ENCODE measurements at regions not wholly inside any gene's neighbourhood (a gene's known extent, or its start where the extent isn't known, plus 50 kb on each side); places are given as distances from the start of the nearest gene placed in this dataset.

DNA sequence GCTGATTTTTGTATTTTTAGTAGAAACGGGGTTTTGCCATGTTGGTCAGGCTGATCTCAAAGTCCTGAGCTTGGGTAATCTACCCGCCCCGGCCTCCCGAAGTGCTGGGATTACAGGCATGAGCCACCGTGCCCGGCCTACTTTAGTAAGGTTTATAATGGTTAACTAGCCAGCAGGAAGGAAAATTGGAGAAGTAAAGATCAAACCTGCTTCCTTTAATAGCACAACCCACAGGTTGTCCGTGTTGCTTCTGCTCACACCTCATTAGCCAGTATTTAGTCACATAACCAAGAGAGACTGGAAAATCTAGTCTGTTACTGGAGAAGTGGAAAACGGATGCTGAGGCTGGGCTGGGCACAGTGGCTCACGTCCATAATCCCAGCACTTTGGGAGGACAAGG lies 51.9 kb upstream of the TBL1XR1 start:
- no peak overlapping the region for H3K23ac ChIP-seq (ENCODE audit: low read length)
- H3K79me2 ChIP-seq (ENCODE audit: control insufficient read depth, insufficient read depth, low read length), result no peaks in the 10 kb centered on the region
- H4K8ac ChIP-seq (ENCODE audit: low read depth, low read length), result no peak overlapping the region
- DNase-seq, result no peak
- H3K36me3 ChIP-seq (ENCODE audit: control insufficient read depth, insufficient read depth, low read length), result no peaks in the 10 kb centered on the region
- no CpG with 5 or more reads among the region's 9 CpGs for WGBS (ENCODE audit: extremely low coverage, insufficient coverage, low lambda C conversion rate)
- H3K9ac ChIP-seq (ENCODE audit: low read length), result no peak overlapping the region
- no peak overlapping the region for H2AK5ac ChIP-seq (ENCODE audit: low read length)
- no peak overlapping the region for H4K5ac ChIP-seq (ENCODE audit: low read length)
- no peak overlapping the region for H2BK120ac ChIP-seq (ENCODE audit: low read depth, low read length)
- no peak overlapping the region for H2BK15ac ChIP-seq (replicated peaks; ENCODE audit: low read depth)
- H3K4me2 ChIP-seq (ENCODE audit: low read length), result no peak overlapping the region
- H3K56ac ChIP-seq (ENCODE audit: low read length), result no peak overlapping the region
- H3K4ac ChIP-seq (ENCODE audit: low read depth, low read length), result no peak overlapping the region
- no peaks in the 10 kb centered on the region for H3K79me1 ChIP-seq (ENCODE audit: low read length)
- no peak overlapping the region for H2BK5ac ChIP-seq (ENCODE audit: low read length)
- H3K4me1 ChIP-seq (ENCODE audit: control insufficient read depth, low read depth, low read length), result no peaks in the 10 kb centered on the region
- no peak overlapping the region for H3K4me3 ChIP-seq (ENCODE audit: low read length)
- H3K27me3 ChIP-seq (ENCODE audit: insufficient read depth, low read length, poor library complexity), result no peaks in the 10 kb centered on the region
- no peak overlapping the region for H3K18ac ChIP-seq (ENCODE audit: low read length)
- H3K27ac ChIP-seq (ENCODE audit: low read depth, low read length), result no peak overlapping the region

DNA sequence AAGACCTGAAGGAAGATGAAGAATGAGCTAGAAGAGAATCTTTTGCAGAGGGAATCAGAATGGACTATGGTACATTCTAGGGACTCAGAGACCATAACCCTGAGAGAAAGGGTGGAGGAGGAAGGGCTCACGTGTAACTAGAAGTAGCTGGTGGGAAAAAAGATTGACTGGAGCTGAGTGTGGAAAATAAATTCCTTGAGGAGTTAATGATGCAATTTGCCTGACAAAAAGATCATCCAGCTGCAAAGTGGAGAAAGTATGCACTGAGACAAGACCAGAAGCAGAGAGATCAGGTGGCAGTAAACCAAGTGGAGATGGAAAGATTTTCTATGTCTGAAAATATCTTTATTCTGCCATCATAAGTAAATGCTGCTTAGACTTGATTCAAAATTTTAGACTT lies 52.9 kb upstream of the TBL1XR1 start:
- Histone ChIP-seq H3K79me2 (ENCODE audit: control insufficient read depth, insufficient read depth, low read length) (no peaks in the 10 kb centered on the region), H2BK120ac (ENCODE audit: low read depth, low read length) (no peak overlapping the region), H2AK5ac (ENCODE audit: low read length) (no peak overlapping the region), H3K27me3 (ENCODE audit: insufficient read depth, low read length, poor library complexity) (no peaks in the 10 kb centered on the region), H3K4me1 (ENCODE audit: control insufficient read depth, low read depth, low read length) (no peaks in the 10 kb centered on the region), H3K4ac (ENCODE audit: low read depth, low read length) (no peak overlapping the region), H3K4me2 (ENCODE audit: low read length) (no peak overlapping the region), H3K27ac (ENCODE audit: low read depth, low read length) (no peak overlapping the region), H2BK5ac (ENCODE audit: low read length) (no peak overlapping the region), H3K79me1 (ENCODE audit: low read length) (no peaks in the 10 kb centered on the region), H3K36me3 (ENCODE audit: control insufficient read depth, insufficient read depth, low read length) (no peaks in the 10 kb centered on the region), H4K8ac (ENCODE audit: low read depth, low read length) (no peak overlapping the region), H2BK15ac (replicated peaks; ENCODE audit: low read depth) (no peak overlapping the region), H3K9ac (ENCODE audit: low read length) (no peak overlapping the region), H4K5ac (ENCODE audit: low read length) (no peak overlapping the region), H3K56ac (ENCODE audit: low read length) (peak overlapping the region; percentile 49), H3K23ac (ENCODE audit: low read length) (no peak overlapping the region), H3K18ac (ENCODE audit: low read length) (peak overlapping the region; percentile 84), H3K4me3 (ENCODE audit: low read length) (no peak overlapping the region)
- peak; percentile 34 for DNase-seq
- WGBS (ENCODE audit: extremely low coverage, insufficient coverage, low lambda C conversion rate), result no CpG with 5 or more reads among the region's 1 CpG

DNA sequence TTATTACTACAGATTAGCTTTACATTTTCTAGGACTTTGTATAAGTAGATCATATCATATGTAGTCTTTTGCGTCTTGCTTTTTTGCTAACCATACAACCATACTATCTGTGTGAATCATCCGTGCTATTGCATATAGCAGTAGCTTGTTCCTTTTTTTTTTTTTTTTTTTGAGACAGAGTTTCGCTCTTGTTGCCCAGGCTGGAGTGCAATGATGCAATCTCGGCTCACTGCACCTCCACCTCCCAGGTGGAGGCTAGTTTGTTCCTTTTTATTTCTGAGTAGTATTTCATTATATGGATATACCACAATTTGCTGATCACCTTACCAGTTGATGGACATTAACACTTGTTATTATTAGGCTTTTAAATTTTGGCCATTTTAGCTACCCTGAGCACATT lies 54.5 kb upstream of the TBL1XR1 start:
- Histone ChIP-seq H2AK5ac (ENCODE audit: low read length) (no peak overlapping the region), H4K5ac (ENCODE audit: low read length) (no peak overlapping the region), H3K36me3 (ENCODE audit: control insufficient read depth, insufficient read depth, low read length) (no peaks in the 10 kb centered on the region), H3K9ac (ENCODE audit: low read length) (no peak overlapping the region), H3K27me3 (ENCODE audit: insufficient read depth, low read length, poor library complexity) (no peaks in the 10 kb centered on the region), H4K8ac (ENCODE audit: low read depth, low read length) (no peak overlapping the region), H3K4me2 (ENCODE audit: low read length) (no peak overlapping the region), H3K4me3 (ENCODE audit: low read length) (no peak overlapping the region), H3K79me1 (ENCODE audit: low read length) (no peaks in the 10 kb centered on the region), H3K79me2 (ENCODE audit: control insufficient read depth, insufficient read depth, low read length) (no peaks in the 10 kb centered on the region), H3K23ac (ENCODE audit: low read length) (no peak overlapping the region), H2BK15ac (replicated peaks; ENCODE audit: low read depth) (no peak overlapping the region), H3K18ac (ENCODE audit: low read length) (no peak overlapping the region), H2BK5ac (ENCODE audit: low read length) (no peak overlapping the region), H3K56ac (ENCODE audit: low read length) (no peak overlapping the region), H3K27ac (ENCODE audit: low read depth, low read length) (no peak overlapping the region), H2BK120ac (ENCODE audit: low read depth, low read length) (no peak overlapping the region), H3K4me1 (ENCODE audit: control insufficient read depth, low read depth, low read length) (no peaks in the 10 kb centered on the region), H3K4ac (ENCODE audit: low read depth, low read length) (no peak overlapping the region)
- no peak for DNase-seq
- no CpG with 5 or more reads among the region's 4 CpGs for WGBS (ENCODE audit: extremely low coverage, insufficient coverage, low lambda C conversion rate)

DNA sequence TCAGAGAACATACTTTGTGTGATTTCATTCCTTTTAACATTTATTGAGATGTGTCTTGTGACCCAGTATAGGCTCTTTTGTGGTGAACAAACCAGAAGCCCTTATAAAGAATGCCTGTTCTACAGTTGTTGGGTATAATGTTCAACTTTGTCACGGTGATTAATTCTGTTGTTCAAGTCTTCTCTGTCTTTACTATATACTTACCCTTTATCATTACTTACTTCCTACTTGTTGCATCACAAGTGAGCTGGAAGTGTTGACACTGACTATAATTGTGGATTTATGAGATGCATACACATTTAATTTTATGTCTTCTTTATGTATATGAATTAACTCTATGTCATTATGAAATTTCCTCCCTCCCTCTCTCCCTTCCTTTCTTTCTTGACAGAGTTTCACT lies 59.7 kb upstream of the TBL1XR1 start:
- H2BK5ac ChIP-seq (ENCODE audit: low read length), result no peak overlapping the region
- H3K56ac ChIP-seq (ENCODE audit: low read length), result no peak overlapping the region
- H2AK5ac ChIP-seq (ENCODE audit: low read length), result no peak overlapping the region
- H3K27me3 ChIP-seq (ENCODE audit: insufficient read depth, low read length, poor library complexity), result no peaks in the 10 kb centered on the region
- H2BK120ac ChIP-seq (ENCODE audit: low read depth, low read length), result no peak overlapping the region
- DNase-seq, result no peak
- no peak overlapping the region for H3K27ac ChIP-seq (ENCODE audit: low read depth, low read length)
- no peaks in the 10 kb centered on the region for H3K79me1 ChIP-seq (ENCODE audit: low read length)
- H4K8ac ChIP-seq (ENCODE audit: low read depth, low read length), result no peak overlapping the region
- no peaks in the 10 kb centered on the region for H3K79me2 ChIP-seq (ENCODE audit: control insufficient read depth, insufficient read depth, low read length)
- no peak overlapping the region for H3K4ac ChIP-seq (ENCODE audit: low read depth, low read length)
- no peak overlapping the region for H3K4me2 ChIP-seq (ENCODE audit: low read length)
- no peak overlapping the region for H3K18ac ChIP-seq (ENCODE audit: low read length)
- H2BK15ac ChIP-seq (replicated peaks; ENCODE audit: low read depth), result no peak overlapping the region
- no CpG with 5 or more reads among the region's 1 CpG for WGBS (ENCODE audit: extremely low coverage, insufficient coverage, low lambda C conversion rate)
- H3K9ac ChIP-seq (ENCODE audit: low read length), result no peak overlapping the region
- no peaks in the 10 kb centered on the region for H3K36me3 ChIP-seq (ENCODE audit: control insufficient read depth, insufficient read depth, low read length)
- H3K23ac ChIP-seq (ENCODE audit: low read length), result no peak overlapping the region
- H4K5ac ChIP-seq (ENCODE audit: low read length), result no peak overlapping the region
- no peaks in the 10 kb centered on the region for H3K4me1 ChIP-seq (ENCODE audit: control insufficient read depth, low read depth, low read length)
- H3K4me3 ChIP-seq (ENCODE audit: low read length), result no peak overlapping the region

DNA sequence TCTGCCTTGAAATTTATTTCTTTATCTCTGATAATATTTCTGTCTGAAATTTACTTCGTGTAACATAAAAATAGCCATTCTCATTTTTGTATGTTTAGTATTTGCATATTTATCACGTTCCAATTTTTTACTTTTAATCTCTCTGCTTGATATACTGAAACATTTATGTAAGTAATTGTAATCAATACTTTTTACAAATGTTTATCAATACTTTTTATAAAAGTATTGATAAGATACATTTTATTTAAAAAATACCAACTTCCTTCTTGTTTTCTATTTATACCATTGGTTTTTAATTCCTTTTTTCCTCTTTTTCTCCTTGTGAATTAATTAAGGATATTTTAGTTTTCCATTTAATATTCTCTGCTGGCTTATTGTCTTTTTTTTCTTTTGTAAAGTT lies 60.3 kb upstream of the TBL1XR1 start:
- Histone ChIP-seq H3K4me1 (ENCODE audit: control insufficient read depth, low read depth, low read length) (no peaks in the 10 kb centered on the region), H3K23ac (ENCODE audit: low read length) (no peak overlapping the region), H3K27me3 (ENCODE audit: insufficient read depth, low read length, poor library complexity) (no peaks in the 10 kb centered on the region), H3K79me1 (ENCODE audit: low read length) (no peaks in the 10 kb centered on the region), H2BK120ac (ENCODE audit: low read depth, low read length) (no peak overlapping the region), H2AK5ac (ENCODE audit: low read length) (no peak overlapping the region), H4K8ac (ENCODE audit: low read depth, low read length) (no peak overlapping the region), H2BK5ac (ENCODE audit: low read length) (no peak overlapping the region), H3K36me3 (ENCODE audit: control insufficient read depth, insufficient read depth, low read length) (no peaks in the 10 kb centered on the region), H4K5ac (ENCODE audit: low read length) (no peak overlapping the region), H3K4me2 (ENCODE audit: low read length) (no peak overlapping the region), H2BK15ac (replicated peaks; ENCODE audit: low read depth) (no peak overlapping the region), H3K56ac (ENCODE audit: low read length) (no peak overlapping the region), H3K4me3 (ENCODE audit: low read length) (no peak overlapping the region), H3K4ac (ENCODE audit: low read depth, low read length) (no peak overlapping the region), H3K79me2 (ENCODE audit: control insufficient read depth, insufficient read depth, low read length) (no peaks in the 10 kb centered on the region), H3K9ac (ENCODE audit: low read length) (no peak overlapping the region), H3K27ac (ENCODE audit: low read depth, low read length) (no peak overlapping the region), H3K18ac (ENCODE audit: low read length) (no peak overlapping the region)
- DNase-seq, result no peak
- WGBS (ENCODE audit: extremely low coverage, insufficient coverage, low lambda C conversion rate), result 100% methylated on average over 1 of the region's 2 CpGs

DNA sequence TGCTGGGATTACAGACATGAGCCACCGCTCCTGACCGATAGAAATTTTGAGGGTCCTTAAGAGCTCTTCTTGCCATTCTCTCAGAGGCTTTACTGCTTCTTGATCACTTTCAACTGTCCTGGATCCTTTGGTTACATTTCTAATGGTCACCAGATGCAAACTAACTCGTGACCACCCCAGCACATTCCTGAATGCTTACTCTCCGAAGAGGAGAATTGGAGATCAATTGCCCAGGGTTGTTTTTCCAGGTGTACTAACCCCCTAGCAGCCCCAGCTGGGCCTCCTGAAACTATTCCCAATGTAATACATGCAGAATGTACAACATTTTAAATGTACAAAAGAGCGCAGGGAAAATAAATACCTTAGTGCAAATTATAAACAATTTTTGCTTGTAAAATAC lies 65.1 kb upstream of the TBL1XR1 start:
- Histone ChIP-seq H3K79me1 (ENCODE audit: low read length) (no peaks in the 10 kb centered on the region), H2BK15ac (replicated peaks; ENCODE audit: low read depth) (no peak overlapping the region), H3K4ac (ENCODE audit: low read depth, low read length) (no peak overlapping the region), H3K9ac (ENCODE audit: low read length) (no peak overlapping the region), H4K5ac (ENCODE audit: low read length) (no peak overlapping the region), H3K4me1 (ENCODE audit: control insufficient read depth, low read depth, low read length) (no peaks in the 10 kb centered on the region), H3K56ac (ENCODE audit: low read length) (no peak overlapping the region), H2BK5ac (ENCODE audit: low read length) (no peak overlapping the region), H3K36me3 (ENCODE audit: control insufficient read depth, insufficient read depth, low read length) (no peaks in the 10 kb centered on the region), H4K8ac (ENCODE audit: low read depth, low read length) (no peak overlapping the region), H3K4me3 (ENCODE audit: low read length) (no peak overlapping the region), H2BK120ac (ENCODE audit: low read depth, low read length) (no peak overlapping the region), H3K27ac (ENCODE audit: low read depth, low read length) (no peak overlapping the region), H3K23ac (ENCODE audit: low read length) (no peak overlapping the region), H2AK5ac (ENCODE audit: low read length) (no peak overlapping the region), H3K79me2 (ENCODE audit: control insufficient read depth, insufficient read depth, low read length) (no peaks in the 10 kb centered on the region), H3K18ac (ENCODE audit: low read length) (no peak overlapping the region), H3K27me3 (ENCODE audit: insufficient read depth, low read length, poor library complexity) (no peaks in the 10 kb centered on the region), H3K4me2 (ENCODE audit: low read length) (no peak overlapping the region)
- DNase-seq, result peak; percentile 70
- WGBS (ENCODE audit: extremely low coverage, insufficient coverage, low lambda C conversion rate), result no CpG with 5 or more reads among the region's 5 CpGs

All from mesendoderm (in vitro differentiated cells).